DMS53 treated with DMSO at 0.1 percent for 48 hours (cell line): ENCODE measurements at regions not wholly inside any gene's neighbourhood (a gene's known extent, or its start where the extent isn't known, plus 50 kb on each side); places are given as distances from the start of the nearest gene placed in this dataset.
A peak's percentile ranks its signal among the peaks of the same experiment; 100 is the strongest.
"Not testable (repeated sequence)": the region's sequence is repeated elsewhere in the genome, so short reads cannot be mapped to it uniquely, and the experiment has no call there.

Source experiments
- DNase-seq: peaks from one replicate; lab custom pipeline; 2025; ENCODE audit not compliant: unreplicated experiment; lab: John Stamatoyannopoulos, UW

- DNase-seq: no peak
Measured at GRCh38 chrX:130550351-130550750, 148.6 kb downstream of the RBMX2 start.

- no peak for DNase-seq
Measured at GRCh38 chrX:130552444-130553073, 150.8 kb downstream of the RBMX2 start.

GRCh38 chrX:130555341-130555740, 153.6 kb downstream of the RBMX2 start:
- no peak for DNase-seq

- DNase-seq: no peak
Measured at GRCh38 chrX:130555757-130556156, 154.0 kb downstream of the RBMX2 start.

- DNase-seq: no peak
Measured at GRCh38 chrX:130556951-130557350, 155.2 kb downstream of the RBMX2 start.

GRCh38 chrX:130560544-130560943, 158.8 kb downstream of the RBMX2 start:
- DNase-seq: peak; percentile 47

GRCh38 chrX:130561930-130562329, 160.1 kb downstream of the RBMX2 start:
- DNase-seq: no peak

GRCh38 chrX:130563476-130563875, 161.7 kb downstream of the RBMX2 start:
- no peak for DNase-seq

- DNase-seq: peak; percentile 48
Measured at GRCh38 chrX:130566028-130566683, 164.4 kb downstream of the RBMX2 start.

GRCh38 chrX:130573030-130573429, 171.2 kb downstream of the RBMX2 start:
- DNase-seq: not testable (repeated sequence)
